GM19240 (cell line): ENCODE measurements at regions not wholly inside any gene's neighbourhood (a gene's known extent, or its start where the extent isn't known, plus 50 kb on each side); places are given as distances from the start of the nearest gene placed in this dataset.

Experiments
- DNase-seq: peaks from one replicate; pipeline ENCODE4 v3.0.0; 2011; ENCODE audit warnings: low spot score; ENCODE audit not compliant: insufficient read length

- DNase-seq: no peak
Measured at GRCh38 chr9:20199111-20199510, 410.3 kb upstream of the SLC24A2 start.

GRCh38 chr9:20197976-20198685, 409.3 kb upstream of the SLC24A2 start:
- DNase-seq: no peak

- DNase-seq: no peak
Measured at GRCh38 chr9:20191228-20191840, 402.5 kb upstream of the SLC24A2 start.

- no peak for DNase-seq
Measured at GRCh38 chr9:20189871-20190270, 401.0 kb upstream of the SLC24A2 start.

GRCh38 chr9:20188616-20189369, 400.0 kb upstream of the SLC24A2 start:
- no peak for DNase-seq

- DNase-seq: no peak
Measured at GRCh38 chr9:20187318-20187717, 398.5 kb upstream of the SLC24A2 start.

GRCh38 chr9:20186823-20187222, 398.0 kb upstream of the SLC24A2 start:
- no peak for DNase-seq

GRCh38 chr9:20186231-20186630, 397.4 kb upstream of the SLC24A2 start:
- DNase-seq: no peak

- DNase-seq: no peak
Measured at GRCh38 chr9:20184541-20184940, 395.7 kb upstream of the SLC24A2 start.

- no peak for DNase-seq
Measured at GRCh38 chr9:20178679-20179078, 389.8 kb upstream of the SLC24A2 start.

- DNase-seq: no peak
Measured at GRCh38 chr9:20178197-20178596, 389.4 kb upstream of the SLC24A2 start.

GRCh38 chr9:20170122-20170521, 381.3 kb upstream of the SLC24A2 start:
- DNase-seq: no peak

- DNase-seq: no peak
Measured at GRCh38 chr9:20152151-20152725, 363.4 kb upstream of the SLC24A2 start.

- no peak for DNase-seq
Measured at GRCh38 chr9:20148416-20148815, 359.6 kb upstream of the SLC24A2 start.

GRCh38 chr9:20144197-20144596, 355.4 kb upstream of the SLC24A2 start:
- DNase-seq: no peak

GRCh38 chr9:20139763-20140290, 351.0 kb upstream of the SLC24A2 start:
- no peak for DNase-seq

- DNase-seq: no peak
Measured at GRCh38 chr9:20138841-20139240, 350.0 kb upstream of the SLC24A2 start.

GRCh38 chr9:20138116-20138515, 349.3 kb upstream of the SLC24A2 start:
- no peak for DNase-seq

GRCh38 chr9:20137425-20137824, 348.6 kb upstream of the SLC24A2 start:
- no peak for DNase-seq

GRCh38 chr9:20135119-20135697, 346.4 kb upstream of the SLC24A2 start:
- DNase-seq: no peak

- no peak for DNase-seq
Measured at GRCh38 chr9:20125727-20126126, 336.9 kb upstream of the SLC24A2 start.

GRCh38 chr9:20119566-20119965, 330.7 kb upstream of the SLC24A2 start:
- no peak for DNase-seq
